Astrocyte of the spinal cord (primary cell): ENCODE measurements at regions not wholly inside any gene's neighbourhood (a gene's known extent, or its start where the extent isn't known, plus 50 kb on each side); places are given as distances from the start of the nearest gene placed in this dataset.

Experiments
- DNase-seq: peaks from one replicate; pipeline ENCODE4 v3.0.0; 2011; ENCODE audit warnings: low read depth, low spot score
- H3K4me3 ChIP-seq: 2 replicates; pipeline ENCODE4 v1.5.1; 2011; ENCODE audit warnings: low read depth, mild to moderate bottlenecking, low read length, moderate library complexity
- CTCF ChIP-seq: IDR thresholded peaks from 2 replicates; pipeline ENCODE4 v1.5.1; 2012; ENCODE audit warnings: low read depth, mild to moderate bottlenecking, low read length, inconsistent platforms
- in situ Hi-C: cut with HindIII; loops from 2 replicates; pipeline ENCODE4 v1.10.0; 2017; ENCODE audit warnings: low sequenced_read_pairs

DNA sequence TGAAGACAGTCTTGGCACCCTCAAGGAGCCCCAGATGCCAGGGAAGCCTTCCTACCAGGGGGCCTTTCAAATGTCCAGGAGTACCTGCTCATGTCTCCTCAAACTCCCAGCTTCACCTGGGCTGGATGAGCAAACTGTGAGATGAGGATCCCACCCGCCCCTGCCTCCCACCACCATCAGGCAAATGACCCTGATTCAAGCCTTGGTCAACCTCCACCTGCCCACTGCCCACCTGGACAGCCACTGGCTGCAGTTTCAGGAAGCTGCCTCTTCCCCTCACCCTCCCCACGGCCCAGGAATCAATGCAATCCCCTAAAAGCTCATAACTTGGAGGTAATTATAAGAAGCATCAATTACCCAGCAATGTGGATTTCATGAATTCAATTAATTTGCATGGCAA lies 122.7 kb downstream of the BUD13 start:
- H3K4me3 ChIP-seq = no peak overlapping the region
- no peak for TF ChIP-seq CTCF
- in situ Hi-C loops = no loop called here
- no peak for DNase-seq

DNA sequence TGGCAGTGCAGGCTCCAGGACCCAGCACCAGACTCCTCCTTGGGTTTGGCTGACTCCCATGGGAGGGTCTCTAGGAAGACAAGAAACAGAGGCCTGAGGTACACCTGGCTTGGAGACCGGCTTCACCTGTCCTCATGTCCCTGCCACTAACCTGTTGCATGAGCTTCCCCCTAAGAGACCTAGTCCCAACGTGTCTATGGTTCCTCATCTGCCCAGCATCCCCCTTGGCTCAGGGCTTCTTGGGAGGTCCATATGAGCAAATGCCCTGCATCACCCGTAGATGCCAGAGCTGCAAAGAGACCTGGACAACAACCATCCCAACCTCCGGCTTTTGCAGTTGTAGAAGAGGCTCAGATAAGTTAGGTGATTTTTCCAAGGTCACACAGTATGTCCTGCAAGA lies 123.5 kb downstream of the BUD13 start:
- in situ Hi-C loops = no loop called here
- TF ChIP-seq CTCF = no peak
- DNase-seq = no peak
- H3K4me3 ChIP-seq = no peak overlapping the region

GRCh38 chr11:116648247-116649174 lies 124.3 kb downstream of the BUD13 start:
- TF ChIP-seq CTCF = no peak
- in situ Hi-C loops = no loop called here
- no peak for DNase-seq
- no peak overlapping the region for H3K4me3 ChIP-seq

DNA sequence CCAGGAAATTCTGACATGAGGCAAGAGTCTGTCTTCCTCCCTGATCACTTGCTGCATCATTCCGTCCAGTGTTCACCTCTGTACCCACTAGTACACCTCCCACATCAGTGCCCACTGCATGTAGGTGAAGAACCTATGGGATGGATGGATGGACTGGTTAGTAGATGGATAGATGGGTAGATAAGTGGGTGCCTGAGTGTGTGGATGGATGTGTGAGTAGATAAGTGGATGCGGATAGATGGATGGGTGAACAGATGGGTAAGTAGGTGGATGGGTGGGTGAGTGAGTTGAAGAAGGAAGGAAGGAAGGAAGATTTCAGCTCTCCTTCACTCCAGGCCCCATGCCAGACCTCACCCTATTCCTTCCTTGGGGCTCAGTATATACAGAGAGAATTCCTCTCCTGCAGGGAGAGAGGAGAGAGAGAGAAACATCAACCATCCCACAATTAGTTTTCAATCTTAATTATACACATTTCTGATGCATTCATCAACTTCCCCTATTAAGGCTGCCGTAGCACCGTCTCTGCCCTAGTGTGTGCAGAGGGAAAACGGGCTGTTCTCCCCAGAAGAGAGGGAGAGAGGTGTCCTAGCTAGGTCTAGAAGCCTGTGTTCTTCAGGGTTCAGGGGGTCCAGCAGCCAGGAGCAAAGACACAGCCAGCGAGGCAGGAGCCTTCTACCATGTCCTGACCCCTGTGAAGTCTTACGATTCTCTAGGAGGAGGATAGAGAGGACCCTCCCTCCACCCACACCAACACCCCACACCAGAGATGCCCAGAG lies 125.3 kb downstream of the BUD13 start:
- no peak for DNase-seq
- H3K4me3 ChIP-seq = no peak overlapping the region
- in situ Hi-C loops = no loop called here
- TF ChIP-seq CTCF = no peak

- no peak for DNase-seq
- TF ChIP-seq CTCF = no peak
- no peak overlapping the region for H3K4me3 ChIP-seq
- in situ Hi-C loops = no loop called here
These were observed 126.6 kb downstream of the BUD13 start for GRCh38 chr11:116646191-116646590.

DNA sequence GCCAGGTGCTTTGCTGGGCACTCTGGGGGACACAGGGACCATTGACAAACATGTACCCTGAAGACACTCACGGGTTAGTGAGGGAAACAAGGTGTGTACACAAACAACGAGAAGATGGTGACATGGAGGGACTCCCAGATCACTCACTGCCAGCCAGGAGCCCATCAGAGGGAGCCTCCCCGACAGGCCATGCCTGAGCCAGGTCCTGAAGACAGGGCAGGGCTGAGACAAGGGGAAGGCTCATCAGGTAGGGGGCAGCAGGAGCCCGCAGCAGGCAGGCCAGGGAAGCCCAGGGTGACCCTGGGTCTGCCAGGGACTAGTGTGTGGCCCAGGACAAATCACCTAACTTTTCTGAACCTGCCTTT lies 127.9 kb downstream of the BUD13 start:
- no peak for TF ChIP-seq CTCF
- in situ Hi-C loops = no loop called here
- no peak overlapping the region for H3K4me3 ChIP-seq
- no peak for DNase-seq
